Keratinocyte (primary cell): ENCODE measurements at regions not wholly inside any gene's neighbourhood (a gene's known extent, or its start where the extent isn't known, plus 50 kb on each side); places are given as distances from the start of the nearest gene placed in this dataset.

Experiments used
- DNase-seq: peaks from one replicate; pipeline ENCODE4 v3.0.0-alpha.2; 2011; ENCODE audit warnings: low read depth, missing footprints, low spot score
- FAIRE-seq: peaks from 2 replicates; lab custom pipeline; 2011; peaks lifted over from hg19 to GRCh38; lab: Jason Lieb, UNC
- H2AFZ ChIP-seq: 2 replicates; pipeline ENCODE4 v1.6.0; 2012; ENCODE audit warnings: low read length, control low read depth, inconsistent platforms; ENCODE audit not compliant: control insufficient read depth
- H3K27ac ChIP-seq: 2 replicates; pipeline ENCODE4 v1.5.1; 2011; ENCODE audit warnings: low read length; ENCODE audit not compliant: control insufficient read depth, insufficient read depth
- H3K27me3 ChIP-seq: 3 replicates; pipeline ENCODE4 v1.6.0; 2011; ENCODE audit warnings: low read length; ENCODE audit not compliant: control insufficient read depth, insufficient read depth; ENCODE audit errors: extremely low read depth
- H3K36me3 ChIP-seq, 2 experiments: 2 replicates in 1 of 2; 3 replicates in 1 of 2; pipeline ENCODE4 v1.5.1; 2011; ENCODE audit warnings: low read length in 2 of 2, mild to moderate bottlenecking in 1 of 2; ENCODE audit not compliant: control insufficient read depth in 2 of 2, insufficient read depth in 2 of 2; ENCODE audit errors: extremely low read depth in 1 of 2
- H3K4me1 ChIP-seq: 3 replicates; pipeline ENCODE4 v1.5.1; 2011; ENCODE audit warnings: low read length; ENCODE audit not compliant: control insufficient read depth, insufficient read depth; ENCODE audit errors: extremely low read depth
- H3K4me2 ChIP-seq: 3 replicates; pipeline ENCODE4 v1.6.0; 2011; ENCODE audit warnings: low read depth, low read length; ENCODE audit not compliant: control insufficient read depth, insufficient read depth; ENCODE audit errors: extremely low read depth
- H3K4me3 ChIP-seq, 3 experiments: fragments of 200-600 bp in 1 of 3; sonication (generic) in 1 of 3; 2 replicates in 2 of 3; 3 replicates in 1 of 3; pipeline ENCODE4 v1.5.1; 2011 to 2016; ENCODE audit warnings: low read length in 3 of 3, mild to moderate bottlenecking in 3 of 3, control low read depth in 2 of 3, inconsistent platforms in 1 of 3, low read depth in 1 of 3, mixed read lengths in 1 of 3, mixed run types in 1 of 3, moderate library complexity in 1 of 3; ENCODE audit not compliant: control insufficient read depth in 2 of 3, insufficient read depth in 2 of 3; ENCODE audit errors: extremely low read depth in 1 of 3
- H3K79me2 ChIP-seq: 2 replicates; pipeline ENCODE4 v1.6.0; 2012; ENCODE audit warnings: low read length; ENCODE audit not compliant: control insufficient read depth, insufficient read depth
- H3K9ac ChIP-seq: 3 replicates; pipeline ENCODE4 v1.6.0; 2011; ENCODE audit warnings: low read length; ENCODE audit not compliant: control insufficient read depth, insufficient read depth; ENCODE audit errors: extremely low read depth
- H3K9me1 ChIP-seq: 3 replicates; pipeline ENCODE4 v1.6.0; 2011; ENCODE audit warnings: low read length; ENCODE audit not compliant: control insufficient read depth, insufficient read depth; ENCODE audit errors: extremely low read depth
- H3K9me3 ChIP-seq: 2 replicates; pipeline ENCODE4 v1.5.1; 2012; ENCODE audit warnings: low read depth, low read length; ENCODE audit not compliant: control insufficient read depth
- H4K20me1 ChIP-seq: 3 replicates; pipeline ENCODE4 v1.6.0; 2011; ENCODE audit warnings: low read length; ENCODE audit not compliant: control insufficient read depth, insufficient read depth; ENCODE audit errors: extremely low read depth
- EZH2 ChIP-seq: IDR thresholded peaks from one replicate; pipeline ENCODE4 v1.6.1; 2012; ENCODE audit warnings: inconsistent platforms, mild to moderate bottlenecking, low read length, moderate library complexity
- dilution Hi-C: fragments of 300-500 bp; cut with MboI; formaldehyde crosslinking; loops from one replicate; pipeline ENCODE4 v1.7.0; 2020; ENCODE audit warnings: low sequenced_read_pairs; ENCODE audit not compliant: extremely low pct_ligation_motif_present
- TF ChIP-seq, protein P1 (sequence below), 3 experiments: IDR thresholded peaks in 1 of 3; conservative IDR thresholded peaks in 1 of 3; optimal IDR thresholded peaks in 1 of 3; 2 replicates in 2 of 3; 3 replicates in 1 of 3; pipeline versions ENCODE3 to v1.5.1; 2011; ENCODE audit warnings: low read length in 3 of 3, mild to moderate bottlenecking in 3 of 3, moderate library complexity in 2 of 3, control low read depth in 1 of 3, inconsistent platforms in 1 of 3; ENCODE audit not compliant: insufficient read depth in 2 of 3; ENCODE audit errors: extremely low read depth in 1 of 3

DNA sequence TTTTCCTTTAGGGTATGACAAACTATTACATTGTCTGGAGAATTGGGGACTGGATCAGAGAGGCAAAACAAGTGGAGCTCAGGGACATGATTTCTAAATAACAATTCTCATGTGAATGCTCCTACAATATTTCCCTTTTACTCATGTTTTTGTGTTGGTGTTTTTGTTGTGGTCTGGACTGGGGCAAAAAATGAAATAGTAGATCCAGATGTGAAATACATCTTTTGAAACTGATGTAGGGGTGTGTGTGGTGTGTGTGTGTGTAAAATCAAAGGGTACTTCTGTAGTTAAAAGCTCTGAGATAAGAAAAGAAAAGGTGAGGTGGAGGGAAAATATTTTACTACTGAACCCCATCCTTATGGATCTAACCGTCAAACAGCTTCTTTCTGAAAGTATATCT, 188.4 kb upstream of the RPL34 start:
- H3K4me1 ChIP-seq, result no peaks in the 10 kb centered on the region
- no peaks in the 10 kb centered on the region for H3K9me3 ChIP-seq
- no peak for DNase-seq
- no peak overlapping the region for H2AFZ ChIP-seq
- no peak for FAIRE-seq
- dilution Hi-C loops, result no loop called here
- H3K36me3 ChIP-seq, result no peaks in the 10 kb centered on the region
- H3K27me3 ChIP-seq, result no peaks in the 10 kb centered on the region
- no peak overlapping the region for H3K4me3 ChIP-seq
- H4K20me1 ChIP-seq, result no peaks in the 10 kb centered on the region
- H3K9me1 ChIP-seq, result no peaks in the 10 kb centered on the region
- no peak overlapping the region for H3K4me2 ChIP-seq
- TF ChIP-seq, protein P1, sequence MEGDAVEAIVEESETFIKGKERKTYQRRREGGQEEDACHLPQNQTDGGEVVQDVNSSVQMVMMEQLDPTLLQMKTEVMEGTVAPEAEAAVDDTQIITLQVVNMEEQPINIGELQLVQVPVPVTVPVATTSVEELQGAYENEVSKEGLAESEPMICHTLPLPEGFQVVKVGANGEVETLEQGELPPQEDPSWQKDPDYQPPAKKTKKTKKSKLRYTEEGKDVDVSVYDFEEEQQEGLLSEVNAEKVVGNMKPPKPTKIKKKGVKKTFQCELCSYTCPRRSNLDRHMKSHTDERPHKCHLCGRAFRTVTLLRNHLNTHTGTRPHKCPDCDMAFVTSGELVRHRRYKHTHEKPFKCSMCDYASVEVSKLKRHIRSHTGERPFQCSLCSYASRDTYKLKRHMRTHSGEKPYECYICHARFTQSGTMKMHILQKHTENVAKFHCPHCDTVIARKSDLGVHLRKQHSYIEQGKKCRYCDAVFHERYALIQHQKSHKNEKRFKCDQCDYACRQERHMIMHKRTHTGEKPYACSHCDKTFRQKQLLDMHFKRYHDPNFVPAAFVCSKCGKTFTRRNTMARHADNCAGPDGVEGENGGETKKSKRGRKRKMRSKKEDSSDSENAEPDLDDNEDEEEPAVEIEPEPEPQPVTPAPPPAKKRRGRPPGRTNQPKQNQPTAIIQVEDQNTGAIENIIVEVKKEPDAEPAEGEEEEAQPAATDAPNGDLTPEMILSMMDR (optimal IDR thresholded peaks at IDR 0.05 in 1 of 3, IDR thresholded peaks at IDR 0.05 in 1 of 3, conservative IDR thresholded peaks at IDR 0.05 in 1 of 3; ENCODE audit: extremely low read depth in 1 of 3, insufficient read depth in 2 of 3, low read length in 3 of 3), result no peak
- no peak for TF ChIP-seq EZH2
- no peak overlapping the region for H3K9ac ChIP-seq
- H3K79me2 ChIP-seq, result no peaks in the 10 kb centered on the region
- H3K27ac ChIP-seq, result no peak overlapping the region

DNA sequence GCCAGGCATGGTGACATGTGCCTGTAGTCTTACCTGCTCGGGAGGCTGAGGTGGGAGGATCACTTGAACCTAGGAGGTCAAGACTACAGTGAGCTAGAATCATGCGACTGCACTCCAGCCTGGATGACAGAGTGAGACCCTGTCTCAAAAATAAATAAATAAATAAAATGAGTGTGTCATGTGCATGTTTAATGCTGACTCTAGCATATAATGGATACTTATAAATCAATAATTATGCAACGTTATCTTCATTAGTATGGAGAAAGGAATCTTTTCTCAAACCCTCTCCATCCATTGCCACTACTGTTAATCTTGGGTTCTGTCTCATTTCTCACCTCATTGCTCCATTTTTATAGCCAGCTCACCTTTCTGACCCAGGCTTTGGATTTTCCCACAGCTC, 189.5 kb upstream of the RPL34 start:
- H3K4me2 ChIP-seq, result no peak overlapping the region
- no peak overlapping the region for H3K4me3 ChIP-seq
- H4K20me1 ChIP-seq, result no peaks in the 10 kb centered on the region
- H3K36me3 ChIP-seq, result no peaks in the 10 kb centered on the region
- H3K9ac ChIP-seq, result no peak overlapping the region
- FAIRE-seq (no peak), DNase-seq (no peak)
- dilution Hi-C loops, result no loop called here
- H3K79me2 ChIP-seq, result no peaks in the 10 kb centered on the region
- H3K4me1 ChIP-seq, result no peaks in the 10 kb centered on the region
- H3K27ac ChIP-seq, result no peak overlapping the region
- TF ChIP-seq, protein P1 (optimal IDR thresholded peaks at IDR 0.05 in 1 of 3, IDR thresholded peaks at IDR 0.05 in 1 of 3, conservative IDR thresholded peaks at IDR 0.05 in 1 of 3; ENCODE audit: extremely low read depth in 1 of 3, insufficient read depth in 2 of 3, low read length in 3 of 3), result no peak
- no peak for TF ChIP-seq EZH2
- no peaks in the 10 kb centered on the region for H3K9me3 ChIP-seq
- no peaks in the 10 kb centered on the region for H3K27me3 ChIP-seq
- H2AFZ ChIP-seq, result no peak overlapping the region
- no peaks in the 10 kb centered on the region for H3K9me1 ChIP-seq
